Uterus (tissue), 2 donors: ENCODE measurements at regions not wholly inside any gene's neighbourhood (a gene's known extent, or its start where the extent isn't known, plus 50 kb on each side); places are given as distances from the start of the nearest gene placed in this dataset.

Experiments
- POLR2A ChIP-seq, 2 donors: fragments of 450-650 bp; IDR thresholded peaks; one replicate each; pipeline ENCODE4 v1.6.1; 2016; ENCODE audit warnings: antibody characterized with exemption in 2 of 2, mild to moderate bottlenecking in 1 of 2, moderate library complexity in 1 of 2
- TF ChIP-seq, protein P1 (sequence below), 4 experiments: fragments of 200-600 bp in 2 of 4; fragments of 450-650 bp in 2 of 4; sonication (generic) in 2 of 4; IDR thresholded peaks; one replicate each; pipeline ENCODE4 v1.5.1; 2016 to 2019; ENCODE audit warnings: antibody characterized with exemption in 4 of 4, mild to moderate bottlenecking in 2 of 4, moderate library complexity in 1 of 4

DNA sequence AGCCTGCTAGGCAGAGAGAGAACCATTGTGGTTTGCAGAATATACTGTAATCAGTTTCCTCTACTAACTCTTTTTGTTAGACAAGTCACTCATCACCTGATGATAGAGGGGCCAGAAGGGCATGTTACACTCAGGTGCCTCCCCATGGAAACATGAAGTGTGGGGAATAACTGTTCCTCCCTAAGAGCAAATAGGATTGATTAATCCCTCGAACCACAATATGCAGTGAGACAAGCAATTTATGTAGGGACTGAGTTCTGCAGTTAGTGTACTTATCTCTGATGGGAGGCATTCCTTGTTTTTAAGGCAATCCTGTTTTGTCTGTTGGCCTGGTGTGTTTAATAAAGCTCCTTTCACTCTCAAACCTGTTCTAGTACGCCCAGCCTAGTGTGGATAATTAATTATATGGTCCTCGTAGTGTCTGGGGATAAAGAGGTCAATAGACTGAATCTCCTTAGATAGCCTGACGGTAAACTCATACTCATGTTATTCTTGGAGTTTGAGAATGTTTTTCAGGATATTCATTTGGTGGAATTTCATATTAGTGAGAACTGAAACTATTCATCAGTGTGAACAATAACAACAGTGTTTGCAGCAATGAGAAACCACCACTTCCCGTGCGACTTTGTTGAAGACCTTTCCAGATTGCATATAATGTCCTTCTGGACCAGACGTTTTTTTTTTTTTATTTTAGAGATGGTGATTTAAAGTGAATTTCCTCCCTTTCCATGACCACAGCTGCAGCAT lies 344.8 kb upstream of the FZD8 start:
- TF ChIP-seq, protein P1, sequence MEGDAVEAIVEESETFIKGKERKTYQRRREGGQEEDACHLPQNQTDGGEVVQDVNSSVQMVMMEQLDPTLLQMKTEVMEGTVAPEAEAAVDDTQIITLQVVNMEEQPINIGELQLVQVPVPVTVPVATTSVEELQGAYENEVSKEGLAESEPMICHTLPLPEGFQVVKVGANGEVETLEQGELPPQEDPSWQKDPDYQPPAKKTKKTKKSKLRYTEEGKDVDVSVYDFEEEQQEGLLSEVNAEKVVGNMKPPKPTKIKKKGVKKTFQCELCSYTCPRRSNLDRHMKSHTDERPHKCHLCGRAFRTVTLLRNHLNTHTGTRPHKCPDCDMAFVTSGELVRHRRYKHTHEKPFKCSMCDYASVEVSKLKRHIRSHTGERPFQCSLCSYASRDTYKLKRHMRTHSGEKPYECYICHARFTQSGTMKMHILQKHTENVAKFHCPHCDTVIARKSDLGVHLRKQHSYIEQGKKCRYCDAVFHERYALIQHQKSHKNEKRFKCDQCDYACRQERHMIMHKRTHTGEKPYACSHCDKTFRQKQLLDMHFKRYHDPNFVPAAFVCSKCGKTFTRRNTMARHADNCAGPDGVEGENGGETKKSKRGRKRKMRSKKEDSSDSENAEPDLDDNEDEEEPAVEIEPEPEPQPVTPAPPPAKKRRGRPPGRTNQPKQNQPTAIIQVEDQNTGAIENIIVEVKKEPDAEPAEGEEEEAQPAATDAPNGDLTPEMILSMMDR (IDR thresholded peaks at IDR 0.05) = no peak
- TF ChIP-seq POLR2A (IDR thresholded peaks at IDR 0.05) = no peak
